ENCODE measurements at regions not wholly inside any gene's neighbourhood (a gene's known extent, or its start where the extent isn't known, plus 50 kb on each side); places are given as distances from the start of the nearest gene placed in this dataset.

DNA sequence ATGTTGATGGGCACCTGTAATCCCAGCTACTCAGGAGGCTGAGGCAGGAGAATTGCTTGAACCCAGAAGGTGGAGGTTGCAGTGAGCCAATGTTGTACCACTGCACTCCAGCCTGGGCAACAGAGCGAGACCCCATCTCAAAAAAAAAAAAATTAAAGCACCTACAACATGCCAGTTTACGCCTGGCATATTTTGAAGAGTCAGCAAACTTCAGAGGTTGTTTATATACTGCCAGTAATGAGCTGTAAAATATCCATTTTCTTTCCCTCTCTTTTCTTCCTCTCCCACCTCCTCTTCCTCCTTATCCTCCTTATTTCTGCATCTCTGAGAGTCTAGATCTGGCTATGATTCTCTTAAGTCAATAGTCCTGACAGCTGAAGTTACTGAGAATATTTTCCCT is 556.5 kb upstream of the LARGE1 start:
- dilution Hi-C loops (cut with MboI; ENCODE audit: extremely low pct_ligation_motif_present, low sequenced_read_pairs) (no loop called here), intact Hi-C loops (cut with micrococcal nuclease) (no loop called here)
- TF ChIP-seq FOS (IDR thresholded peaks at IDR 0.05; ENCODE audit: borderline replicate concordance, insufficient read depth, low read length) (no peak), GATA2 (IDR thresholded peaks at IDR 0.05; ENCODE audit: insufficient read depth, insufficient read length, low read depth, low read length) (no peak), JUN (IDR thresholded peaks at IDR 0.05; ENCODE audit: borderline replicate concordance, insufficient read depth, insufficient read length, low read depth) (no peak), EZH2 (IDR thresholded peaks at IDR 0.05; ENCODE audit: borderline replicate concordance, low read depth, low read length, severe bottlenecking) (no peak), CTCF (IDR thresholded peaks at IDR 0.05; ENCODE audit: extremely low read depth in 1 of 2, insufficient read depth in 1 of 2, low read depth in 1 of 2, low read length in 2 of 2) (no peak), MYC (IDR thresholded peaks at IDR 0.05; ENCODE audit: low read depth, low read length) (no peak), POLR2AphosphoS5 (IDR thresholded peaks at IDR 0.05; ENCODE audit: insufficient read depth, low read depth, low read length) (no peak), POLR2A (IDR thresholded peaks at IDR 0.05; ENCODE audit: low read depth, low read length) (no peak)
- TF ChIP-seq, protein P1, sequence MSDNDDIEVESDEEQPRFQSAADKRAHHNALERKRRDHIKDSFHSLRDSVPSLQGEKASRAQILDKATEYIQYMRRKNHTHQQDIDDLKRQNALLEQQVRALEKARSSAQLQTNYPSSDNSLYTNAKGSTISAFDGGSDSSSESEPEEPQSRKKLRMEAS (IDR thresholded peaks at IDR 0.05; ENCODE audit: insufficient read depth, insufficient read length) = no peak
- Histone ChIP-seq H3K9me1 (replicated peaks; ENCODE audit: control insufficient read depth, extremely low read depth, insufficient read depth, low read length) (no peaks in the 10 kb centered on the region), H3K9ac (replicated peaks; ENCODE audit: extremely low read depth, insufficient read depth, low read length) (no peak overlapping the region), H3K4me2 (ENCODE audit: insufficient read depth, low read length) (no peak overlapping the region), H3K36me3 (ENCODE audit: control insufficient read depth in 2 of 2, extremely low read depth in 1 of 2, insufficient read depth in 2 of 2, low read length in 2 of 2) (no peaks in the 10 kb centered on the region), H3K27ac (ENCODE audit: insufficient read depth, low read depth, low read length) (no peak overlapping the region), H3K27me3 (ENCODE audit: control insufficient read depth in 2 of 2, insufficient read depth in 2 of 2, low read length in 2 of 2) (no peaks in the 10 kb centered on the region), H4K20me1 (replicated peaks; ENCODE audit: control insufficient read depth, extremely low read depth, insufficient read depth, low read length) (no peaks in the 10 kb centered on the region), H3K79me2 (ENCODE audit: control insufficient read depth, insufficient read depth, low read length) (no peaks in the 10 kb centered on the region), H3K4me1 (ENCODE audit: control insufficient read depth, extremely low read depth, insufficient read depth, low read length) (no peaks in the 10 kb centered on the region), H3K9me3 (replicated peaks; ENCODE audit: control insufficient read depth, insufficient read depth, low read length) (peaks cover 13% of the 10 kb centered on the region), H3K4me3 (replicated peaks in 1 of 3; ENCODE audit: insufficient read depth in 1 of 3, low read depth in 1 of 3, low read length in 3 of 3) (no peak overlapping the region), H2AFZ (ENCODE audit: low read depth, low read length) (no peak overlapping the region)
- ChIA-PET POLR2A (no interaction called here), CTCF (no interaction called here)
- DNase-seq (ENCODE audit: low read depth, low spot score) (no peak), FAIRE-seq (no peak)
- BruUV-seq (replicated peaks) = no TSS peak

All from endothelial cell of umbilical vein (primary cell).